HCT116 (cell line): ENCODE measurements at regions not wholly inside any gene's neighbourhood (a gene's known extent, or its start where the extent isn't known, plus 50 kb on each side); places are given as distances from the start of the nearest gene placed in this dataset.

Source experiments
- ATAC-seq: fragments of 200-7000 bp; cut with Tn5 transposase; 2 replicates; pipeline ENCODE4 v1.9.1; 2020; ENCODE audit warnings: mild to moderate bottlenecking, moderate library complexity
- BruUV-seq: library from RNA; stranded (reverse); fragments of 400-500 nt; replicated peaks from 2 replicates; lab custom pipeline; 2021; lab: Mats Ljungman, UMichigan
- CTCF ChIA-PET: fragments of 300-600 bp; sonication (Branson Sonifier 250); formaldehyde crosslinking; loops from one replicate; lab custom pipeline; 2021; ENCODE audit warnings: antibody characterized with exemption; lab: Charles Lee
- POLR2A ChIA-PET: fragments of 300-600, 350-600 bp; sonication (Branson Sonifier 250); formaldehyde crosslinking; loops from one replicate; lab custom pipeline; 2021; ENCODE audit warnings: antibody characterized with exemption; lab: Charles Lee
- RAD21 ChIA-PET, 2 experiments: fragments of 300-600 bp; sonication (Branson Sonifier 250); formaldehyde crosslinking; loops; one replicate each; lab custom pipeline; 2023; ENCODE audit warnings: low total read pairs in 2 of 2; ENCODE audit not compliant: uncharacterized antibody in 2 of 2, unreplicated experiment in 2 of 2, low non-redundant PET in 1 of 2; lab: Charles Lee
- DNase-seq: peaks from one replicate; pipeline ENCODE4 v3.0.0-alpha.2; 2010; ENCODE audit warnings: low read depth, low spot score
- H2AFZ ChIP-seq: fragments of 200-600 bp; shearing (Covaris generic), sonication (generic); 2 replicates; pipeline ENCODE4 v1.6.1; 2017; ENCODE audit warnings: low read depth, mixed run types, mixed read lengths, antibody characterized with exemption, low read length; ENCODE audit not compliant: poor library complexity, severe bottlenecking
- H3K27ac ChIP-seq: 2 replicates; pipeline ENCODE4 v1.5.1; 2012; ENCODE audit warnings: low read depth, low read length
- H3K27me3 ChIP-seq: fragments of 200-600 bp; sonication (generic); 2 replicates; pipeline ENCODE4 v1.6.1; 2016; ENCODE audit warnings: mixed run types, low read length, mixed read lengths; ENCODE audit not compliant: insufficient read depth
- H3K36me3 ChIP-seq, 2 experiments: fragments of 200-500 bp in 1 of 2; fragments of 200-600 bp in 1 of 2; sonication (Bioruptor generic) in 1 of 2; sonication (generic) in 1 of 2; 2 replicates each; pipeline versions ENCODE4 v1.5.1 to v1.6.1; 2014 to 2016; ENCODE audit warnings: low read length in 2 of 2, inconsistent platforms in 1 of 2, mixed read lengths in 1 of 2, mixed run types in 1 of 2; ENCODE audit not compliant: insufficient read depth in 2 of 2, control insufficient read depth in 1 of 2
- H3K4me1 ChIP-seq, 2 experiments: fragments of 200-600 bp in 1 of 2; sonication (generic) in 1 of 2; 2 replicates each; pipeline versions ENCODE4 v1.5.1 to v1.6.1; 2012 to 2017; ENCODE audit warnings: low read length in 2 of 2, inconsistent platforms in 1 of 2, mild to moderate bottlenecking in 1 of 2, mixed read lengths in 1 of 2, mixed run types in 1 of 2, moderate library complexity in 1 of 2; ENCODE audit not compliant: insufficient read depth in 2 of 2, control insufficient read depth in 1 of 2
- H3K4me2 ChIP-seq: fragments of 200-600 bp; sonication (generic); 2 replicates; pipeline ENCODE4 v1.6.1; 2017; ENCODE audit warnings: mixed run types, low read length, mixed read lengths
- H3K4me3 ChIP-seq, 2 experiments: fragments of 200-600 bp in 1 of 2; sonication (generic) in 1 of 2; replicated peaks in 1 of 2; 2 replicates each; pipeline ENCODE4 v1.5.1; 2011 to 2016; ENCODE audit warnings: low read length in 2 of 2, control low read depth in 1 of 2, low read depth in 1 of 2, mild to moderate bottlenecking in 1 of 2, mixed read lengths in 1 of 2, mixed run types in 1 of 2
- H3K79me2 ChIP-seq: fragments of 200-600 bp; sonication (generic); 2 replicates; pipeline ENCODE4 v1.6.1; 2017; ENCODE audit warnings: mild to moderate bottlenecking, mixed run types, low read length, moderate library complexity, mixed read lengths; ENCODE audit not compliant: insufficient read depth
- H3K9ac ChIP-seq: fragments of 200-600 bp; sonication (generic); 2 replicates; pipeline ENCODE4 v1.6.1; 2016; ENCODE audit warnings: low read length, mixed read lengths
- H3K9me2 ChIP-seq: fragments of 200-600 bp; sonication (generic), shearing (Covaris generic); 2 replicates; pipeline ENCODE4 v1.6.1; 2017; ENCODE audit warnings: mixed run types, mild to moderate bottlenecking, moderate library complexity; ENCODE audit not compliant: insufficient read depth
- H3K9me3 ChIP-seq, 2 experiments: fragments of 200-500 bp in 1 of 2; fragments of 200-600 bp in 1 of 2; sonication (Bioruptor generic) in 1 of 2; sonication (generic) in 1 of 2; 2 replicates each; pipeline ENCODE4 v1.6.1; 2014 to 2017; ENCODE audit warnings: low read length in 2 of 2, mixed read lengths in 2 of 2, inconsistent platforms in 1 of 2, low read depth in 1 of 2, mild to moderate bottlenecking in 1 of 2, mixed run types in 1 of 2, moderate library complexity in 1 of 2; ENCODE audit not compliant: control insufficient read depth in 1 of 2, insufficient read depth in 1 of 2
- H4K20me1 ChIP-seq: fragments of 200-600 bp; sonication (generic), shearing (Covaris generic); 2 replicates; pipeline ENCODE4 v1.6.1; 2017; ENCODE audit warnings: mixed run types, mild to moderate bottlenecking, moderate library complexity; ENCODE audit not compliant: insufficient read depth
- CBX3 ChIP-seq: IDR thresholded peaks from 2 replicates; pipeline ENCODE4 v1.6.1; 2012; ENCODE audit warnings: low read depth
- CTCF ChIP-seq, 3 experiments: fragments of 200-600 bp in 1 of 3; sonication (generic) in 1 of 3; IDR thresholded peaks in 2 of 3; conservative IDR thresholded peaks in 1 of 3; 2 replicates each; pipeline ENCODE4 v1.5.1; 2012 to 2017; ENCODE audit warnings: low read depth in 2 of 3, low read length in 2 of 3, antibody characterized with exemption in 1 of 3, borderline replicate concordance in 1 of 3, control low read depth in 1 of 3, mild to moderate bottlenecking in 1 of 3, mixed read lengths in 1 of 3, mixed run types in 1 of 3, moderate library complexity in 1 of 3; ENCODE audit not compliant: insufficient read depth in 1 of 3
- FOSL1 ChIP-seq: IDR thresholded peaks from 2 replicates; pipeline ENCODE4 v1.6.1; 2012; ENCODE audit warnings: low read depth
- POLR2A ChIP-seq: IDR thresholded peaks from 2 replicates; pipeline ENCODE4 v1.7.0; 2011; ENCODE audit warnings: borderline replicate concordance; ENCODE audit not compliant: insufficient read depth, insufficient read length; ENCODE audit errors: extremely low read depth
- REST ChIP-seq: IDR thresholded peaks from 2 replicates; pipeline ENCODE4 v1.6.1; 2012; ENCODE audit warnings: low read depth
- SP1 ChIP-seq: IDR thresholded peaks from 2 replicates; pipeline ENCODE4 v1.6.1; 2012; ENCODE audit warnings: low read depth
- TCF7L2 ChIP-seq: IDR thresholded peaks from 2 replicates; pipeline ENCODE4 v1.7.0; 2011; ENCODE audit warnings: borderline replicate concordance, inconsistent platforms; ENCODE audit not compliant: insufficient read depth, insufficient read length; ENCODE audit errors: extremely low read depth
- YY1 ChIP-seq: IDR thresholded peaks from 2 replicates; pipeline ENCODE4 v1.6.1; 2011; ENCODE audit warnings: low read length, low read depth, moderate library complexity, mild to moderate bottlenecking; ENCODE audit not compliant: insufficient replicate concordance; ENCODE audit errors: extremely low read depth
- ZFX ChIP-seq: fragments of 450-650 bp; IDR thresholded peaks from 2 replicates; pipeline ENCODE4 v1.6.1; 2017
- intact Hi-C: fragments of 100-400 bp; cut with micrococcal nuclease; formaldehyde crosslinking; loops from 2 replicates; pipeline ENCODE4 v1.10.0; 2022
- TF ChIP-seq, protein P1 (sequence below): IDR thresholded peaks from 2 replicates; pipeline ENCODE4 v1.6.1; 2011; ENCODE audit warnings: mild to moderate bottlenecking, low read length, moderate library complexity; ENCODE audit not compliant: insufficient replicate concordance; ENCODE audit errors: extremely low read depth

GRCh38 chr22:22387386-22387736 lies 121.2 kb downstream of the ZNF280B start:
- Histone ChIP-seq H4K20me1 (no peaks in the 10 kb centered on the region), H3K9ac (no peak overlapping the region), H3K9me2 (no peaks in the 10 kb centered on the region), H3K79me2 (no peaks in the 10 kb centered on the region), H3K27ac (no peak overlapping the region), H2AFZ (no peak overlapping the region), H3K27me3 (peaks cover 51% of the 10 kb centered on the region), H3K9me3 (no peaks in the 10 kb centered on the region), H3K36me3 (no peaks in the 10 kb centered on the region), H3K4me2 (no peak overlapping the region), H3K4me1 (no peaks in the 10 kb centered on the region), H3K4me3 (no peak overlapping the region)
- POLR2A ChIA-PET, result no interaction called here
- ATAC-seq (no peak), DNase-seq (no peak)
- no TSS peak for BruUV-seq
- RAD21 ChIA-PET, result no interaction called here
- no peak for TF ChIP-seq REST
- no peak for TF ChIP-seq FOSL1
- no peak for TF ChIP-seq YY1
- no peak for TF ChIP-seq SP1
- no peak for TF ChIP-seq POLR2A
- TF ChIP-seq, protein P1, sequence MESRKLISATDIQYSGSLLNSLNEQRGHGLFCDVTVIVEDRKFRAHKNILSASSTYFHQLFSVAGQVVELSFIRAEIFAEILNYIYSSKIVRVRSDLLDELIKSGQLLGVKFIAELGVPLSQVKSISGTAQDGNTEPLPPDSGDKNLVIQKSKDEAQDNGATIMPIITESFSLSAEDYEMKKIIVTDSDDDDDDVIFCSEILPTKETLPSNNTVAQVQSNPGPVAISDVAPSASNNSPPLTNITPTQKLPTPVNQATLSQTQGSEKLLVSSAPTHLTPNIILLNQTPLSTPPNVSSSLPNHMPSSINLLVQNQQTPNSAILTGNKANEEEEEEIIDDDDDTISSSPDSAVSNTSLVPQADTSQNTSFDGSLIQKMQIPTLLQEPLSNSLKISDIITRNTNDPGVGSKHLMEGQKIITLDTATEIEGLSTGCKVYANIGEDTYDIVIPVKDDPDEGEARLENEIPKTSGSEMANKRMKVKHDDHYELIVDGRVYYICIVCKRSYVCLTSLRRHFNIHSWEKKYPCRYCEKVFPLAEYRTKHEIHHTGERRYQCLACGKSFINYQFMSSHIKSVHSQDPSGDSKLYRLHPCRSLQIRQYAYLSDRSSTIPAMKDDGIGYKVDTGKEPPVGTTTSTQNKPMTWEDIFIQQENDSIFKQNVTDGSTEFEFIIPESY, result no peak
- no peak for TF ChIP-seq ZFX
- TF ChIP-seq CTCF (IDR thresholded peaks at IDR 0.05 in 2 of 3, conservative IDR thresholded peaks at IDR 0.05 in 1 of 3; ENCODE audit: borderline replicate concordance in 1 of 3, insufficient read depth in 1 of 3, low read depth in 2 of 3, low read length in 2 of 3), result no peak
- TF ChIP-seq CBX3, result no peak
- TF ChIP-seq TCF7L2, result no peak
- intact Hi-C loops, result no loop called here
- CTCF ChIA-PET, result no interaction called here
